ENCODE measurements at regions not wholly inside any gene's neighbourhood (a gene's known extent, or its start where the extent isn't known, plus 50 kb on each side); places are given as distances from the start of the nearest gene placed in this dataset.

GRCh38 chr1:73467731-73468130, 730.2 kb downstream of the LRRIQ3 start:
- no peak for TF ChIP-seq CTCF (IDR thresholded peaks at IDR 0.05)
- no peak for TF ChIP-seq POLR2A (IDR thresholded peaks at IDR 0.05)

All from testis (tissue), 2 donors.